Neural cell (in vitro differentiated cells): ENCODE measurements at regions not wholly inside any gene's neighbourhood (a gene's known extent, or its start where the extent isn't known, plus 50 kb on each side); places are given as distances from the start of the nearest gene placed in this dataset.

ENCODE experiments used
- POLR2AphosphoS5 ChIP-seq: IDR thresholded peaks from 2 replicates; pipeline ENCODE4 v1.6.1; 2012
- SMC3 ChIP-seq: fragments of 450-650 bp; conservative IDR thresholded peaks from 2 replicates; pipeline ENCODE4 v1.6.1; 2014; ENCODE audit warnings: antibody characterized with exemption, mild to moderate bottlenecking, moderate library complexity; ENCODE audit not compliant: poor library complexity
- TF ChIP-seq, protein P1 (sequence below): fragments of 450-650 bp; IDR thresholded peaks from 2 replicates; pipeline ENCODE4 v1.5.1; 2014; ENCODE audit warnings: antibody characterized with exemption, mild to moderate bottlenecking, moderate library complexity; ENCODE audit not compliant: poor library complexity, severe bottlenecking

DNA sequence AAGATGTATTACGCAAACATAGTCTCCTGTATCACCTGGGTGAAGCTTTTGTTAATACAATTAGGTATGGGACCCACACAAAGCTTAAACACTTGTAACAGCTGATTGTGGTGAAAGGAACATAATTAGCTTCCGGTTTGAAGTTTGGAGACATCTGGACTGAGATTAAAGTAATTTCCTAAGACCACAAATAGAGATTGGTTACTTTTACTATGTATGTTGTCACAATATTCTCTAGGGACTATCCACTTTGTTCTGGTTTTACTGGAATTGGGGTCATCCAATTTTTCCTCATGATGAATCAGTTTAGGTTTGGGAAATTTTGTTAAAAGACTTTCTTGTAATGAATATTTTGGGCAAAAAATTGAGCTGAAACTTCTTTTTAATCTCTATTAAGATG is 71.8 kb upstream of the SAMSN1 start:
- TF ChIP-seq, protein P1, sequence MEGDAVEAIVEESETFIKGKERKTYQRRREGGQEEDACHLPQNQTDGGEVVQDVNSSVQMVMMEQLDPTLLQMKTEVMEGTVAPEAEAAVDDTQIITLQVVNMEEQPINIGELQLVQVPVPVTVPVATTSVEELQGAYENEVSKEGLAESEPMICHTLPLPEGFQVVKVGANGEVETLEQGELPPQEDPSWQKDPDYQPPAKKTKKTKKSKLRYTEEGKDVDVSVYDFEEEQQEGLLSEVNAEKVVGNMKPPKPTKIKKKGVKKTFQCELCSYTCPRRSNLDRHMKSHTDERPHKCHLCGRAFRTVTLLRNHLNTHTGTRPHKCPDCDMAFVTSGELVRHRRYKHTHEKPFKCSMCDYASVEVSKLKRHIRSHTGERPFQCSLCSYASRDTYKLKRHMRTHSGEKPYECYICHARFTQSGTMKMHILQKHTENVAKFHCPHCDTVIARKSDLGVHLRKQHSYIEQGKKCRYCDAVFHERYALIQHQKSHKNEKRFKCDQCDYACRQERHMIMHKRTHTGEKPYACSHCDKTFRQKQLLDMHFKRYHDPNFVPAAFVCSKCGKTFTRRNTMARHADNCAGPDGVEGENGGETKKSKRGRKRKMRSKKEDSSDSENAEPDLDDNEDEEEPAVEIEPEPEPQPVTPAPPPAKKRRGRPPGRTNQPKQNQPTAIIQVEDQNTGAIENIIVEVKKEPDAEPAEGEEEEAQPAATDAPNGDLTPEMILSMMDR = no peak
- no peak for TF ChIP-seq POLR2AphosphoS5
- TF ChIP-seq SMC3 = no peak
